NT2/D1 (cell line): ENCODE measurements at regions not wholly inside any gene's neighbourhood (a gene's known extent, or its start where the extent isn't known, plus 50 kb on each side); places are given as distances from the start of the nearest gene placed in this dataset.

Experiments
- DNase-seq: peaks from one replicate; pipeline ENCODE4 v3.0.0-alpha.2; 2011; ENCODE audit warnings: low read depth, low spot score
- H3K27me3 ChIP-seq: 2 replicates; pipeline ENCODE4 v1.6.0; 2011; ENCODE audit warnings: mild to moderate bottlenecking; ENCODE audit not compliant: insufficient read length, insufficient read depth
- H3K36me3 ChIP-seq: 2 replicates; pipeline ENCODE4 v1.6.1; 2011; ENCODE audit warnings: mild to moderate bottlenecking, low read length, mixed read lengths; ENCODE audit not compliant: insufficient read depth, insufficient read length
- H3K4me1 ChIP-seq: 2 replicates; pipeline ENCODE4 v1.5.1; 2011; ENCODE audit not compliant: insufficient read depth, insufficient read length
- H3K4me3 ChIP-seq: 2 replicates; pipeline ENCODE4 v1.5.1; 2011; ENCODE audit warnings: low read depth; ENCODE audit not compliant: insufficient read length
- H3K9ac ChIP-seq: 2 replicates; pipeline ENCODE4 v1.6.0; 2011; ENCODE audit warnings: low read depth; ENCODE audit not compliant: insufficient read length
- H3K9me3 ChIP-seq: 2 replicates; pipeline ENCODE4 v1.5.1; 2011; ENCODE audit warnings: mild to moderate bottlenecking, low read length; ENCODE audit not compliant: insufficient read depth
- SUZ12 ChIP-seq: IDR thresholded peaks from 2 replicates; pipeline ENCODE4 v1.6.1; 2011; ENCODE audit not compliant: insufficient read length, insufficient read depth; ENCODE audit errors: extremely low read depth
- YY1 ChIP-seq: IDR thresholded peaks from 2 replicates; pipeline ENCODE4 v1.6.1; 2011; ENCODE audit not compliant: insufficient read length, insufficient read depth
- ZNF274 ChIP-seq: IDR thresholded peaks from 2 replicates; pipeline ENCODE4 v1.6.1; 2011; ENCODE audit warnings: mild to moderate bottlenecking, low read depth, low read length

DNA sequence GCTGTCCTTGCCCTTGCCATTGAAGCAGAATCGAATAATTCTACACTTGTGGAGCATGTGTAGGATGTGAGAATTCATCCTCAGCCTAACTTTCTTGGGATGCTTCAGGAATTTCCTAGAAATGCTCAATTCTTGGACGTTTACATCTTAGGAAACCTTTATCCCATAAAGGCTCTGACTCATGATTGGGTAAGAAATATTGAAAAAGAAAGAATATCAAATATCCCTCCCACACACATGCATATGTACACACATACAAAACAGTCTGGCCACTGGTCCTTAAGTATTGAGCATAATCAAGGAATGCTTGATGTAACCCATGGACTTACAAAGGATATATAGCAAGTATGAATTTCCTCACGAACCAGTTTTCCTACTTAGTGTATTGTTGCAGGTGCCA, 83.9 kb upstream of the IPO9 start:
- Histone ChIP-seq H3K27me3 (no peaks in the 10 kb centered on the region), H3K4me1 (peaks cover 13% of the 10 kb centered on the region), H3K9me3 (no peaks in the 10 kb centered on the region), H3K4me3 (no peak overlapping the region), H3K9ac (no peak overlapping the region), H3K36me3 (peaks cover 22% of the 10 kb centered on the region)
- no peak for DNase-seq
- TF ChIP-seq SUZ12 (no peak), YY1 (no peak), ZNF274 (no peak)

DNA sequence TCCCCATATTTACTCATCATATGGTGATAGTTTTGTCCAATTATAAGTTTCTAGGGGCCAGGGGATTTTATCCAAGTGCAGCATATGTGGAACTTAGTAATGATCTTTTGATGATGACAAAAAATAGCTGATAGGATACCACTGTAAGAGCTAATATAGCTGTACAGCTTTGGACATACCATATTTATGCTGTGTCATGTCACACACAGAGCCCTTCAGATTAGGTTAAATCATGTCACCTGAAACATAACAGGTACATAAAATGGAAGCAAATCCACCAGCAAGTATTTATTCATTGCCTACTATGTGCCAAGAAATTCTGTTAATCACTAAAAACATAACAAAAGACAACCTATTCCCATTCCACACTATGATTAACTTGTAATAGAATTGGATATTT, 82.8 kb upstream of the IPO9 start:
- H3K4me3 ChIP-seq: no peak overlapping the region
- peaks cover 10% of the 10 kb centered on the region for H3K4me1 ChIP-seq
- H3K27me3 ChIP-seq: no peaks in the 10 kb centered on the region
- H3K36me3 ChIP-seq: peaks cover 22% of the 10 kb centered on the region
- H3K9ac ChIP-seq: no peak overlapping the region
- DNase-seq: no peak
- no peak for TF ChIP-seq SUZ12
- no peak for TF ChIP-seq YY1
- no peak for TF ChIP-seq ZNF274
- H3K9me3 ChIP-seq: no peaks in the 10 kb centered on the region

DNA sequence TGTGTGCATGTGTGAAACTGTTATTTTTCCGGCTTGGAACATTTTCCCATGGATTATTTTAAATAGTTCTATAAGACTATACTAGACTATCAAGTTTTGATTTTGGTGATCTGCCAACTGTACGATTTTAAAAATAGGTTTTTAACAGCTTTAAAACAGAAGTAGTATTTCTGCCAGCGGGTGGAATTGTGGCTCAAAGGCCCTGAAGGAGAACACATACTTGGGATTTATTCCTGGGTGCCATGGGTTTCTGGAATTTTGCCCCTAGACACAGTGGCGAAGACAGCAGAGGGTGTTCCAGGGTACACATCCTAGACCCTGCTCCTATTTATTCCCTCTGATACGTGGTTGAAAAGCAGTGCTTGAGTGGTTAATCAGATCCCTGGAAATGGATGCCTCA, 81.7 kb upstream of the IPO9 start:
- H3K4me1 ChIP-seq: peaks cover 2% of the 10 kb centered on the region
- DNase-seq: no peak
- no peaks in the 10 kb centered on the region for H3K9me3 ChIP-seq
- H3K4me3 ChIP-seq: no peak overlapping the region
- TF ChIP-seq ZNF274: no peak
- no peak for TF ChIP-seq SUZ12
- no peak for TF ChIP-seq YY1
- H3K27me3 ChIP-seq: no peaks in the 10 kb centered on the region
- H3K36me3 ChIP-seq: peaks cover 22% of the 10 kb centered on the region
- no peak overlapping the region for H3K9ac ChIP-seq

DNA sequence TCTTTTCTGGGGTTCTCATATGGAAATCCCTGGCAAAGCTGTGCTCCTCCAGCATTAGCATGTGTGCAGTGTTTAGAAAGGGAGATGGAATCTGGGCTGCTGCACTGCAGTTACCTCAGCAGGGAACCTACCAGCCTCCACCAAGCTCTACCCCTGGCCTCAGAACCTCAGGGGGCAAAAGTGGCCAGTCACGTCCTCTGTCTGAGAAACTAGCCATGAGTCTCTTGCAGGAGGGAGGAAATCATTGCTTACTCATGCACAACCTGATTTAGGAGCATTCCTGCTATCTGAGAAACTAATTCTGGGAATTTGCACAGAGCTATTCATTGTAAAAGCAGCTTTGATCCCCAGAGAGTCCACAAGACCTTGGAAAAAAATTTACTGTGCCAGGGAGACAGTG, 80.6 kb upstream of the IPO9 start:
- DNase-seq: no peak
- Histone ChIP-seq H3K36me3 (peaks cover 22% of the 10 kb centered on the region), H3K9ac (no peak overlapping the region)

DNA sequence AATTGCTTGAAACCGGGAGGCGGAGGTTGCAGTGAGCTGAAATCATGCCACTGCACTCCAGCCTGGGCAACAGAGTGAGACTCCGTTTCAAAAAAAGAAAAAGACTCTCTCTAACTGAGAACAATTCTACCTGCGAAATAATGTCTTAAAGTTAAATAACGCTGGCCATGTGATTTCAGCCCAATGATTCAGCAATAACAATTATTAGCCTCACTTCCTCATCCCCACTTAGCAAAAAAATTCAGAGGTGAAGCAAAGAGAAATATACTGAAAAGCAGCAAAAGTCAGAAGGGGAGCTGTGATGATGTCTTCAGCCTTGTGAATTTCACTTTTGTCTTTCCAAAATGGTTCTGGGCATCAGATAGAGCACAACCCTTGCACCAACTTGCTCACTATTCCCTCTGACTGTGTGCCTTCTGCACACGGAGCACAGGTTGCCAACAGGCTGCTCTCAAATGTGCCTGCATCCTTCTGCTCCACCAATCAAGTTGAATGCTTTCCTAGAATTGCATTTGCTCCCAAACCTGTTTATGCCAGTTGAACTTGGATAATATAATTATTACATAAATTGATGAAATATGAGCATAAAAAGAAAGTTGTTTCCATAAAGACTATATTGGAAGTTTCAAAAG, 79.8 kb upstream of the IPO9 start:
- no peak for DNase-seq
- Histone ChIP-seq H3K9ac (no peak overlapping the region), H3K27me3 (no peaks in the 10 kb centered on the region), H3K4me3 (no peak overlapping the region), H3K9me3 (no peaks in the 10 kb centered on the region), H3K36me3 (peaks cover 22% of the 10 kb centered on the region), H3K4me1 (peaks cover 2% of the 10 kb centered on the region)
- TF ChIP-seq ZNF274 (no peak), SUZ12 (no peak), YY1 (no peak)

More for the DNA sequence above, 80.6 kb upstream of the IPO9 start:
- Histone ChIP-seq H3K4me3 (no peak overlapping the region), H3K27me3 (no peaks in the 10 kb centered on the region), H3K4me1 (peaks cover 2% of the 10 kb centered on the region), H3K9me3 (no peaks in the 10 kb centered on the region)
- TF ChIP-seq YY1 (no peak), ZNF274 (no peak), SUZ12 (no peak)

DNA sequence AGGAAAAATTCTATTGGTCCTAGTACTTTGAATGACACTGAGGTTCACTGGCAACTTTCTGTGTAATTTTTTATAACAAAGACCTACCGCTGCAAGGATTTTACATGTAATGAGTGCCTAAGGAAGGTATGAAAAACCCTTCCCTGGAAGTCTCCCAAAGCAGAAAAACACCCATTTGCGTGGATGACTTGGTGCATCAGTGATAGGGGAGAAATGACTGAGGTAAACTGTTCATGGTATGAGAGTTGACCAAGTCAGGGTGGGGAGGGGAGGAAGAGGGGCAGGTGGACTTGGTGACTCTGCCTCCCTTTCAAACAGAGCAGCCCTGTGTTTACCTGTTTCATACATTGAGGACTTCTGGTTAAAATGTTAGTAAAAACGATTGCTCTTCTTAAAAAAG, 78.8 kb upstream of the IPO9 start:
- Histone ChIP-seq H3K9me3 (no peaks in the 10 kb centered on the region), H3K36me3 (peaks cover 12% of the 10 kb centered on the region), H3K27me3 (no peaks in the 10 kb centered on the region), H3K9ac (no peak overlapping the region), H3K4me1 (peaks cover 2% of the 10 kb centered on the region), H3K4me3 (no peak overlapping the region)
- no peak for TF ChIP-seq ZNF274
- TF ChIP-seq YY1: no peak
- TF ChIP-seq SUZ12: no peak
- DNase-seq: no peak

DNA sequence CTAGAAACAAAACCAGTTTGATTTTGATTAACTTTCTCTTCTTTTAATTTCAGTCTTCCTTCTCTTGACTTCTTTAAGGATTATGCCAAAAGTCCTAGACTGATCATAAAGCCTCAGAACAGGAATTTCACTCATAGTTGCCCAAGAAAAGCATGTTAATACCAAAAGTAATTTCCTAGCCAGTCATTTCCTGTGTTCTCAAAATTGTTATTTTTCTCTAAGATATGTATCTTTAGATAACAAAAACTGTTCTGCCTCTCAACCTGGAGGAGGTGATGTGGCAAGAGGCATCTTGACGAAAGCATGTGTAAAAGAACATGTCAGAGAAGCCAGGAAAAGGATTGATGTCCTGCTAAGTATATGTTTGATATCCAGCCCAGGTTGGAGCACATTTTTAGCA, 78.0 kb upstream of the IPO9 start:
- peaks cover 2% of the 10 kb centered on the region for H3K4me1 ChIP-seq
- no peaks in the 10 kb centered on the region for H3K27me3 ChIP-seq
- H3K36me3 ChIP-seq: peaks cover 7% of the 10 kb centered on the region
- H3K9me3 ChIP-seq: no peaks in the 10 kb centered on the region
- no peak for DNase-seq
- TF ChIP-seq ZNF274 (no peak), SUZ12 (no peak), YY1 (no peak)
- no peak overlapping the region for H3K9ac ChIP-seq
- H3K4me3 ChIP-seq: no peak overlapping the region

DNA sequence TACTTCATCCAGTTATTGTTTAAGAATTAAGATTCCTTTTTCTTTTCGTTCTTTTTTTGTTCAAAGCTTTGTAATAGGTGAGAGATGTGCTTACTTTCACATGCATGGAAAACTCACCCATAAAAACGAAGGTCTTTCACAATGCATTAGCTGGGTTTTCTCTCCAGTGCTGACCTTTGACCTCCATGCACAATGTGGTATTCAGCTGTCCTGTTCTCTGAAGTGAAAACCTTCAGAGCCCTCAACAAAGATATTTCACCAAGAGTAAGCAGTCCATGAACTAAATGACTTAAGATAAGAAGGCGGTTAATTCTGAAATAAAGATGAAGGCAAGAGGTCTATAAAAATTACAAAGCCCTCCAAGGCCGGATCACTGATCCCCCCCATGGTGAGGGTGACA, 77.1 kb upstream of the IPO9 start:
- Histone ChIP-seq H3K4me3 (no peak overlapping the region), H3K9ac (no peak overlapping the region), H3K9me3 (no peaks in the 10 kb centered on the region), H3K27me3 (no peaks in the 10 kb centered on the region), H3K36me3 (peaks cover 5% of the 10 kb centered on the region), H3K4me1 (peaks cover 2% of the 10 kb centered on the region)
- DNase-seq: no peak
- TF ChIP-seq SUZ12: no peak
- no peak for TF ChIP-seq YY1
- no peak for TF ChIP-seq ZNF274
